ENCODE measurements at regions not wholly inside any gene's neighbourhood (a gene's known extent, or its start where the extent isn't known, plus 50 kb on each side); places are given as distances from the start of the nearest gene placed in this dataset.

GRCh38 chr4:160235285-160235684, 1132.4 kb downstream of the RAPGEF2 start:
- Mint-ChIP-seq H3K4me3 (no peak overlapping the region), H3K27me3 (ENCODE audit: low read depth) (no peaks in the 10 kb centered on the region), H3K36me3 (no peaks in the 10 kb centered on the region), H3K9me3 (peaks cover 1% of the 10 kb centered on the region; the same call in 1 of the 2 replicates), H3K27ac (no peak overlapping the region), H3K4me1 (peaks cover 4% of the 10 kb centered on the region; the same call in 1 of the 2 replicates)
- TF ChIP-seq, protein P1, sequence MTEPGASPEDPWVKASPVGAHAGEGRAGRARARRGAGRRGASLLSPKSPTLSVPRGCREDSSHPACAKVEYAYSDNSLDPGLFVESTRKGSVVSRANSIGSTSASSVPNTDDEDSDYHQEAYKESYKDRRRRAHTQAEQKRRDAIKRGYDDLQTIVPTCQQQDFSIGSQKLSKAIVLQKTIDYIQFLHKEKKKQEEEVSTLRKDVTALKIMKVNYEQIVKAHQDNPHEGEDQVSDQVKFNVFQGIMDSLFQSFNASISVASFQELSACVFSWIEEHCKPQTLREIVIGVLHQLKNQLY (CRISPR knock-in tag; IDR thresholded peaks at IDR 0.05) = no peak
- TF ChIP-seq HMGXB4 (CRISPR knock-in tag; IDR thresholded peaks at IDR 0.05) = no peak
- TF ChIP-seq TCF7 (CRISPR knock-in tag; IDR thresholded peaks at IDR 0.05; ENCODE audit: low read depth) = no peak
- TF ChIP-seq ETV6 (CRISPR knock-in tag; IDR thresholded peaks at IDR 0.05) = no peak
- TF ChIP-seq FOXP1 (CRISPR knock-in tag; IDR thresholded peaks at IDR 0.05; ENCODE audit: borderline replicate concordance) = no peak
- TF ChIP-seq, protein P2, sequence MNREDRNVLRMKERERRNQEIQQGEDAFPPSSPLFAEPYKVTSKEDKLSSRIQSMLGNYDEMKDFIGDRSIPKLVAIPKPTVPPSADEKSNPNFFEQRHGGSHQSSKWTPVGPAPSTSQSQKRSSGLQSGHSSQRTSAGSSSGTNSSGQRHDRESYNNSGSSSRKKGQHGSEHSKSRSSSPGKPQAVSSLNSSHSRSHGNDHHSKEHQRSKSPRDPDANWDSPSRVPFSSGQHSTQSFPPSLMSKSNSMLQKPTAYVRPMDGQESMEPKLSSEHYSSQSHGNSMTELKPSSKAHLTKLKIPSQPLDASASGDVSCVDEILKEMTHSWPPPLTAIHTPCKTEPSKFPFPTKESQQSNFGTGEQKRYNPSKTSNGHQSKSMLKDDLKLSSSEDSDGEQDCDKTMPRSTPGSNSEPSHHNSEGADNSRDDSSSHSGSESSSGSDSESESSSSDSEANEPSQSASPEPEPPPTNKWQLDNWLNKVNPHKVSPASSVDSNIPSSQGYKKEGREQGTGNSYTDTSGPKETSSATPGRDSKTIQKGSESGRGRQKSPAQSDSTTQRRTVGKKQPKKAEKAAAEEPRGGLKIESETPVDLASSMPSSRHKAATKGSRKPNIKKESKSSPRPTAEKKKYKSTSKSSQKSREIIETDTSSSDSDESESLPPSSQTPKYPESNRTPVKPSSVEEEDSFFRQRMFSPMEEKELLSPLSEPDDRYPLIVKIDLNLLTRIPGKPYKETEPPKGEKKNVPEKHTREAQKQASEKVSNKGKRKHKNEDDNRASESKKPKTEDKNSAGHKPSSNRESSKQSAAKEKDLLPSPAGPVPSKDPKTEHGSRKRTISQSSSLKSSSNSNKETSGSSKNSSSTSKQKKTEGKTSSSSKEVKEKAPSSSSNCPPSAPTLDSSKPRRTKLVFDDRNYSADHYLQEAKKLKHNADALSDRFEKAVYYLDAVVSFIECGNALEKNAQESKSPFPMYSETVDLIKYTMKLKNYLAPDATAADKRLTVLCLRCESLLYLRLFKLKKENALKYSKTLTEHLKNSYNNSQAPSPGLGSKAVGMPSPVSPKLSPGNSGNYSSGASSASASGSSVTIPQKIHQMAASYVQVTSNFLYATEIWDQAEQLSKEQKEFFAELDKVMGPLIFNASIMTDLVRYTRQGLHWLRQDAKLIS (CRISPR knock-in tag; IDR thresholded peaks at IDR 0.05; ENCODE audit: borderline replicate concordance) = no peak
- TF ChIP-seq, protein P3, sequence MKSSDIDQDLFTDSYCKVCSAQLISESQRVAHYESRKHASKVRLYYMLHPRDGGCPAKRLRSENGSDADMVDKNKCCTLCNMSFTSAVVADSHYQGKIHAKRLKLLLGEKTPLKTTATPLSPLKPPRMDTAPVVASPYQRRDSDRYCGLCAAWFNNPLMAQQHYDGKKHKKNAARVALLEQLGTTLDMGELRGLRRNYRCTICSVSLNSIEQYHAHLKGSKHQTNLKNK (CRISPR knock-in tag; IDR thresholded peaks at IDR 0.05) = no peak
- no peak for TF ChIP-seq ATF1 (CRISPR knock-in tag; IDR thresholded peaks at IDR 0.05)
- TF ChIP-seq, protein P4, sequence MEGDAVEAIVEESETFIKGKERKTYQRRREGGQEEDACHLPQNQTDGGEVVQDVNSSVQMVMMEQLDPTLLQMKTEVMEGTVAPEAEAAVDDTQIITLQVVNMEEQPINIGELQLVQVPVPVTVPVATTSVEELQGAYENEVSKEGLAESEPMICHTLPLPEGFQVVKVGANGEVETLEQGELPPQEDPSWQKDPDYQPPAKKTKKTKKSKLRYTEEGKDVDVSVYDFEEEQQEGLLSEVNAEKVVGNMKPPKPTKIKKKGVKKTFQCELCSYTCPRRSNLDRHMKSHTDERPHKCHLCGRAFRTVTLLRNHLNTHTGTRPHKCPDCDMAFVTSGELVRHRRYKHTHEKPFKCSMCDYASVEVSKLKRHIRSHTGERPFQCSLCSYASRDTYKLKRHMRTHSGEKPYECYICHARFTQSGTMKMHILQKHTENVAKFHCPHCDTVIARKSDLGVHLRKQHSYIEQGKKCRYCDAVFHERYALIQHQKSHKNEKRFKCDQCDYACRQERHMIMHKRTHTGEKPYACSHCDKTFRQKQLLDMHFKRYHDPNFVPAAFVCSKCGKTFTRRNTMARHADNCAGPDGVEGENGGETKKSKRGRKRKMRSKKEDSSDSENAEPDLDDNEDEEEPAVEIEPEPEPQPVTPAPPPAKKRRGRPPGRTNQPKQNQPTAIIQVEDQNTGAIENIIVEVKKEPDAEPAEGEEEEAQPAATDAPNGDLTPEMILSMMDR (IDR thresholded peaks at IDR 0.05) = no peak
- no peak for TF ChIP-seq GABPB1 (CRISPR knock-in tag; IDR thresholded peaks at IDR 0.05)
- no peak for TF ChIP-seq JAZF1 (CRISPR knock-in tag; IDR thresholded peaks at IDR 0.05)
- TF ChIP-seq, protein P5, sequence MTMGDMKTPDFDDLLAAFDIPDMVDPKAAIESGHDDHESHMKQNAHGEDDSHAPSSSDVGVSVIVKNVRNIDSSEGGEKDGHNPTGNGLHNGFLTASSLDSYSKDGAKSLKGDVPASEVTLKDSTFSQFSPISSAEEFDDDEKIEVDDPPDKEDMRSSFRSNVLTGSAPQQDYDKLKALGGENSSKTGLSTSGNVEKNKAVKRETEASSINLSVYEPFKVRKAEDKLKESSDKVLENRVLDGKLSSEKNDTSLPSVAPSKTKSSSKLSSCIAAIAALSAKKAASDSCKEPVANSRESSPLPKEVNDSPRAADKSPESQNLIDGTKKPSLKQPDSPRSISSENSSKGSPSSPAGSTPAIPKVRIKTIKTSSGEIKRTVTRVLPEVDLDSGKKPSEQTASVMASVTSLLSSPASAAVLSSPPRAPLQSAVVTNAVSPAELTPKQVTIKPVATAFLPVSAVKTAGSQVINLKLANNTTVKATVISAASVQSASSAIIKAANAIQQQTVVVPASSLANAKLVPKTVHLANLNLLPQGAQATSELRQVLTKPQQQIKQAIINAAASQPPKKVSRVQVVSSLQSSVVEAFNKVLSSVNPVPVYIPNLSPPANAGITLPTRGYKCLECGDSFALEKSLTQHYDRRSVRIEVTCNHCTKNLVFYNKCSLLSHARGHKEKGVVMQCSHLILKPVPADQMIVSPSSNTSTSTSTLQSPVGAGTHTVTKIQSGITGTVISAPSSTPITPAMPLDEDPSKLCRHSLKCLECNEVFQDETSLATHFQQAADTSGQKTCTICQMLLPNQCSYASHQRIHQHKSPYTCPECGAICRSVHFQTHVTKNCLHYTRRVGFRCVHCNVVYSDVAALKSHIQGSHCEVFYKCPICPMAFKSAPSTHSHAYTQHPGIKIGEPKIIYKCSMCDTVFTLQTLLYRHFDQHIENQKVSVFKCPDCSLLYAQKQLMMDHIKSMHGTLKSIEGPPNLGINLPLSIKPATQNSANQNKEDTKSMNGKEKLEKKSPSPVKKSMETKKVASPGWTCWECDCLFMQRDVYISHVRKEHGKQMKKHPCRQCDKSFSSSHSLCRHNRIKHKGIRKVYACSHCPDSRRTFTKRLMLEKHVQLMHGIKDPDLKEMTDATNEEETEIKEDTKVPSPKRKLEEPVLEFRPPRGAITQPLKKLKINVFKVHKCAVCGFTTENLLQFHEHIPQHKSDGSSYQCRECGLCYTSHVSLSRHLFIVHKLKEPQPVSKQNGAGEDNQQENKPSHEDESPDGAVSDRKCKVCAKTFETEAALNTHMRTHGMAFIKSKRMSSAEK (CRISPR knock-in tag; IDR thresholded peaks at IDR 0.05; ENCODE audit: borderline replicate concordance) = no peak
- TF ChIP-seq, protein P6, sequence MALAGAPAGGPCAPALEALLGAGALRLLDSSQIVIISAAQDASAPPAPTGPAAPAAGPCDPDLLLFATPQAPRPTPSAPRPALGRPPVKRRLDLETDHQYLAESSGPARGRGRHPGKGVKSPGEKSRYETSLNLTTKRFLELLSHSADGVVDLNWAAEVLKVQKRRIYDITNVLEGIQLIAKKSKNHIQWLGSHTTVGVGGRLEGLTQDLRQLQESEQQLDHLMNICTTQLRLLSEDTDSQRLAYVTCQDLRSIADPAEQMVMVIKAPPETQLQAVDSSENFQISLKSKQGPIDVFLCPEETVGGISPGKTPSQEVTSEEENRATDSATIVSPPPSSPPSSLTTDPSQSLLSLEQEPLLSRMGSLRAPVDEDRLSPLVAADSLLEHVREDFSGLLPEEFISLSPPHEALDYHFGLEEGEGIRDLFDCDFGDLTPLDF (CRISPR knock-in tag; IDR thresholded peaks at IDR 0.05) = no peak
- ATAC-seq = no peak
- ChIA-PET CTCF (no interaction called here), POLR2A (no interaction called here)
- no peak for DNase-seq (ENCODE audit: low spot score)

Measured in WTC11 (cell line).